Panc1 (cell line): ENCODE measurements at regions not wholly inside any gene's neighbourhood (a gene's known extent, or its start where the extent isn't known, plus 50 kb on each side); places are given as distances from the start of the nearest gene placed in this dataset.

Source experiments
- POLR2AphosphoS5 ChIP-seq: IDR thresholded peaks from 2 replicates; pipeline ENCODE4 v1.6.1; 2012; ENCODE audit warnings: mild to moderate bottlenecking, low read depth, low read length, moderate library complexity
- REST ChIP-seq, 2 experiments: IDR thresholded peaks; 2 replicates each; pipeline ENCODE4 v1.6.1; 2011 to 2012; ENCODE audit warnings: low read depth in 2 of 2, control low read depth in 1 of 2, low read length in 1 of 2, mild to moderate bottlenecking in 1 of 2, moderate library complexity in 1 of 2; ENCODE audit not compliant: insufficient read depth in 1 of 2
- SIN3A ChIP-seq: IDR thresholded peaks from 2 replicates; pipeline ENCODE4 v1.6.1; 2012; ENCODE audit warnings: low read depth, mild to moderate bottlenecking, low read length, moderate library complexity, borderline replicate concordance; ENCODE audit not compliant: insufficient read depth
- TF ChIP-seq, protein P1 (sequence below): fragments of 450-650 bp; IDR thresholded peaks from 2 replicates; pipeline ENCODE4 v1.5.1; 2017; ENCODE audit warnings: mild to moderate bottlenecking

- TF ChIP-seq, protein P1, sequence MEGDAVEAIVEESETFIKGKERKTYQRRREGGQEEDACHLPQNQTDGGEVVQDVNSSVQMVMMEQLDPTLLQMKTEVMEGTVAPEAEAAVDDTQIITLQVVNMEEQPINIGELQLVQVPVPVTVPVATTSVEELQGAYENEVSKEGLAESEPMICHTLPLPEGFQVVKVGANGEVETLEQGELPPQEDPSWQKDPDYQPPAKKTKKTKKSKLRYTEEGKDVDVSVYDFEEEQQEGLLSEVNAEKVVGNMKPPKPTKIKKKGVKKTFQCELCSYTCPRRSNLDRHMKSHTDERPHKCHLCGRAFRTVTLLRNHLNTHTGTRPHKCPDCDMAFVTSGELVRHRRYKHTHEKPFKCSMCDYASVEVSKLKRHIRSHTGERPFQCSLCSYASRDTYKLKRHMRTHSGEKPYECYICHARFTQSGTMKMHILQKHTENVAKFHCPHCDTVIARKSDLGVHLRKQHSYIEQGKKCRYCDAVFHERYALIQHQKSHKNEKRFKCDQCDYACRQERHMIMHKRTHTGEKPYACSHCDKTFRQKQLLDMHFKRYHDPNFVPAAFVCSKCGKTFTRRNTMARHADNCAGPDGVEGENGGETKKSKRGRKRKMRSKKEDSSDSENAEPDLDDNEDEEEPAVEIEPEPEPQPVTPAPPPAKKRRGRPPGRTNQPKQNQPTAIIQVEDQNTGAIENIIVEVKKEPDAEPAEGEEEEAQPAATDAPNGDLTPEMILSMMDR, result no peak
- TF ChIP-seq POLR2AphosphoS5 (no peak), REST (IDR thresholded peaks at IDR 0.05; ENCODE audit: insufficient read depth in 1 of 2, low read depth in 2 of 2, low read length in 1 of 2) (no peak), SIN3A (no peak)
Measured at GRCh38 chr7:68400783-68401182, 1197.5 kb upstream of the AUTS2 start.
